Smooth muscle cell (in vitro differentiated cells): ENCODE measurements at regions not wholly inside any gene's neighbourhood (a gene's known extent, or its start where the extent isn't known, plus 50 kb on each side); places are given as distances from the start of the nearest gene placed in this dataset.

Experiments used
- DNase-seq: peaks from one replicate; lab custom pipeline; 2025; ENCODE audit not compliant: unreplicated experiment; lab: John Stamatoyannopoulos, UW
- H2AFZ ChIP-seq: fragments of 200-600 bp; sonication (generic); 2 replicates; pipeline ENCODE4 v1.6.0; 2016; ENCODE audit warnings: antibody characterized with exemption, low read depth, mild to moderate bottlenecking
- H3F3A ChIP-seq: fragments of 200-600 bp; sonication (generic); 2 replicates; pipeline ENCODE4 v1.6.0; 2017; ENCODE audit warnings: antibody characterized with exemption, low read depth
- H3K27ac ChIP-seq: fragments of 200-600 bp; sonication (generic); 2 replicates; pipeline ENCODE4 v1.5.1; 2016; ENCODE audit warnings: low read depth, mild to moderate bottlenecking
- H3K27me3 ChIP-seq: fragments of 200-600 bp; sonication (generic); 2 replicates; pipeline ENCODE4 v1.6.1; 2016; ENCODE audit warnings: low read depth, mild to moderate bottlenecking
- H3K36me3 ChIP-seq: fragments of 200-600 bp; sonication (generic); 2 replicates; pipeline ENCODE4 v1.5.1; 2016; ENCODE audit warnings: low read depth
- H3K4me1 ChIP-seq: fragments of 200-600 bp; sonication (generic); 2 replicates; pipeline ENCODE4 v1.5.1; 2016; ENCODE audit warnings: low read depth
- H3K4me2 ChIP-seq: fragments of 200-600 bp; sonication (generic); 2 replicates; pipeline ENCODE4 v1.6.0; 2016; ENCODE audit warnings: mild to moderate bottlenecking
- H3K4me3 ChIP-seq: fragments of 200-600 bp; sonication (generic); 2 replicates; pipeline ENCODE4 v1.5.1; 2016; ENCODE audit warnings: mild to moderate bottlenecking
- H3K79me2 ChIP-seq: fragments of 200-600 bp; sonication (generic); 2 replicates; pipeline ENCODE4 v1.6.0; 2016; ENCODE audit warnings: low read depth, mild to moderate bottlenecking
- H3K9ac ChIP-seq: fragments of 200-600 bp; sonication (generic); 2 replicates; pipeline ENCODE4 v1.6.0; 2016; ENCODE audit warnings: low read depth
- H3K9me3 ChIP-seq: fragments of 200-600 bp; sonication (generic); replicated peaks from 2 replicates; pipeline ENCODE4 v1.5.1; 2016; ENCODE audit warnings: low read depth
- H4K20me1 ChIP-seq: fragments of 200-600 bp; sonication (generic); 2 replicates; pipeline ENCODE4 v1.6.0; 2016; ENCODE audit warnings: low read depth
- CTCF ChIP-seq: fragments of 200-600 bp; sonication (generic); IDR thresholded peaks from 2 replicates; pipeline ENCODE4 v1.5.1; 2017; ENCODE audit warnings: borderline replicate concordance, mild to moderate bottlenecking, antibody characterized with exemption; ENCODE audit not compliant: insufficient read depth, poor library complexity, severe bottlenecking
- WGBS: methylation state at CpG from one replicate; pipeline ENCODE4 v1.1.7; 2016; ENCODE audit warnings: low lambda C conversion rate; 5-methylcytosine and 5-hydroxymethylcytosine counted together

GRCh38 chr6:27547157-27548075, 74.5 kb upstream of the ZNF184 start:
- H2AFZ ChIP-seq = peak overlapping the region; percentile 94
- H4K20me1 ChIP-seq = no peaks in the 10 kb centered on the region
- no peak for DNase-seq
- peak overlapping the region; percentile 10 for H3K9ac ChIP-seq
- peak overlapping the region; percentile 92 for H3K4me2 ChIP-seq
- no peaks in the 10 kb centered on the region for H3K36me3 ChIP-seq
- no peaks in the 10 kb centered on the region for H3K9me3 ChIP-seq
- peaks cover 24% of the 10 kb centered on the region for H3F3A ChIP-seq
- no peak for TF ChIP-seq CTCF
- WGBS = 18% methylated on average over 23 of the region's 23 CpGs
- H3K4me3 ChIP-seq = peak overlapping the region; percentile 57
- H3K4me1 ChIP-seq = peaks cover 5% of the 10 kb centered on the region
- H3K79me2 ChIP-seq = no peaks in the 10 kb centered on the region
- peak overlapping the region; percentile 20 for H3K27ac ChIP-seq
- H3K27me3 ChIP-seq = no peaks in the 10 kb centered on the region

DNA sequence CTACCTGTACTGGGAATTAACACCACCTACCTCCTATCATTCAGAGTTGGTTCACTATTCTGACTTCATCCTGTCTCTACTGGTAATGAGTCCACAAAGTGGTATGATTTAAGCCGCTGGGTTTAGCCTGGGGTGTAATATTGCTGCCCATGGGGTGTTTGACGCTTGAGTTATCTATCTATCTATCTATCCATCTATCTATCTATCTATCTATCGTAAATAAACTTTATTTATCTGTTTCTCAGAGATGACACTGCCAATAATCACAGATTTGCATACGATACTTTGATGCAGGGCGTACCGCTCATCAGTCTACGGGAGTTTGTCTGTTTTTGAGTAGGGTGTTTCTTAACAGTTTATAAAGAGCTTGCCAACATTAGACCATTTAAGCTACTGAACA, 73.6 kb upstream of the ZNF184 start:
- H3F3A ChIP-seq = peaks cover 21% of the 10 kb centered on the region
- no peaks in the 10 kb centered on the region for H4K20me1 ChIP-seq
- no peak for TF ChIP-seq CTCF
- H3K36me3 ChIP-seq = no peaks in the 10 kb centered on the region
- H3K27me3 ChIP-seq = no peaks in the 10 kb centered on the region
- no peaks in the 10 kb centered on the region for H3K79me2 ChIP-seq
- 94% methylated on average over 7 of the region's 7 CpGs for WGBS
- no peak for DNase-seq
- no peaks in the 10 kb centered on the region for H3K9me3 ChIP-seq
- H3K4me2 ChIP-seq = no peak overlapping the region
- H2AFZ ChIP-seq = no peak overlapping the region
- H3K4me1 ChIP-seq = no peaks in the 10 kb centered on the region
- no peak overlapping the region for H3K4me3 ChIP-seq
- H3K27ac ChIP-seq = no peak overlapping the region
- H3K9ac ChIP-seq = no peak overlapping the region

DNA sequence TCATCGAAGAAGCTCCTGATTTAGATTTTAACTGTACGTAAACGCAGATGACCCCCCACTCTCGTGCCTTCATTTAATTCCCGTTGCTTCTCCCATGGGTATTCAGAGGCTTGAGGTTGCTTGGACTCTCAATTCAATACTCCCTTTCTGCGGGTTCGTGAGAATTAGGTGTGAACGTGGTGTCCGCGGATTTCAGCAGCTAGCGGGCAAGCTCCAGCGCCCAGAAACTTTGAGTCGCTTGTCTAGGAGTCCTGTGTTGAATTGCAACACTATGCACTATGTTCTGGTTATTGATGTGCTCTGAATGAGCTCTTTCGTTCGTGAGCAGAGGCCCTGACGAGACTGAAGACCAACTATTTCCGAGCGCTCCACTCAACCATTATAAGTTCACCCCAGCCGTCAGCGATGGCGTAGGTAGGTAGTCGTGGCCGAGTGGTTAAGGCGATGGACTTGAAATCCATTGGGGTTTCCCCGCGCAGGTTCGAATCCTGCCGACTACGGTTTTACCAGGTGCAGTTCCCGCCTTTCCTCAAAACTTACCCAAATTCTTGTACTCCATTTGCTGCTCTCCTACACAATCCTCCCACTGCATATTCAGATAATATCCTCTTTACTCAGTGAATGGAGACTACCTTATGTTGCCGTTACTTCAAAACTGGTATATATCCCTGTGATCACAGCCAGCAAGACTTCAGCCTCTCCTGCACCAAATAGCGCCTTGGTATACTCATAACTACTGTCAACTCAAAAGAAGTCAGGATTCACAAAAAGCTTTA, 72.6 kb upstream of the ZNF184 start:
- Histone ChIP-seq H3K9ac (no peak overlapping the region), H3K4me3 (peak overlapping the region; percentile 45), H3K4me1 (no peaks in the 10 kb centered on the region), H3K4me2 (peak overlapping the region; percentile 83), H3K9me3 (no peaks in the 10 kb centered on the region), H3K36me3 (no peaks in the 10 kb centered on the region), H3K27ac (no peak overlapping the region), H3K27me3 (no peaks in the 10 kb centered on the region), H4K20me1 (no peaks in the 10 kb centered on the region), H3K79me2 (no peaks in the 10 kb centered on the region), H2AFZ (peak overlapping the region; percentile 63), H3F3A (peaks cover 21% of the 10 kb centered on the region)
- WGBS = 5% methylated on average over 32 of the region's 32 CpGs
- no peak for DNase-seq
- no peak for TF ChIP-seq CTCF
